Ishikawa (cell line): ENCODE measurements at regions not wholly inside any gene's neighbourhood (a gene's known extent, or its start where the extent isn't known, plus 50 kb on each side); places are given as distances from the start of the nearest gene placed in this dataset.

ENCODE experiments used
- CEBPB ChIP-seq: IDR thresholded peaks from 2 replicates; pipeline ENCODE4 v1.6.1; 2012
- CREB1 ChIP-seq: IDR thresholded peaks from 2 replicates; pipeline ENCODE4 v1.6.1; 2012; ENCODE audit warnings: low read depth
- EP300 ChIP-seq: IDR thresholded peaks from 2 replicates; pipeline ENCODE4 v1.6.1; 2012; ENCODE audit warnings: borderline replicate concordance
- MAX ChIP-seq: IDR thresholded peaks from 2 replicates; pipeline ENCODE4 v1.6.1; 2012
- NFIC ChIP-seq: IDR thresholded peaks from 2 replicates; pipeline ENCODE4 v1.6.1; 2012
- REST ChIP-seq: IDR thresholded peaks from 2 replicates; pipeline ENCODE4 v1.6.1; 2012; ENCODE audit warnings: low read depth, mild to moderate bottlenecking
- TAF1 ChIP-seq: IDR thresholded peaks from 2 replicates; pipeline ENCODE4 v1.6.1; 2012; ENCODE audit warnings: low read depth, mild to moderate bottlenecking
- TCF12 ChIP-seq: IDR thresholded peaks from 2 replicates; pipeline ENCODE4 v1.6.1; 2012; ENCODE audit warnings: low read depth
- TEAD4 ChIP-seq: IDR thresholded peaks from 2 replicates; pipeline ENCODE4 v1.6.1; 2012
- YY1 ChIP-seq: IDR thresholded peaks from 2 replicates; pipeline ENCODE4 v1.6.1; 2012; ENCODE audit warnings: low read depth
- ZBTB7A ChIP-seq: IDR thresholded peaks from 2 replicates; pipeline ENCODE4 v1.6.1; 2012; ENCODE audit warnings: low read depth
- TF ChIP-seq, protein P1 (sequence below): IDR thresholded peaks from 2 replicates; pipeline ENCODE4 v1.6.1; 2012

- TF ChIP-seq EP300: no peak
- TF ChIP-seq CREB1: no peak
- TF ChIP-seq REST: no peak
- no peak for TF ChIP-seq TEAD4
- no peak for TF ChIP-seq NFIC
- TF ChIP-seq CEBPB: no peak
- TF ChIP-seq MAX: no peak
- no peak for TF ChIP-seq TCF12
- TF ChIP-seq, protein P1, sequence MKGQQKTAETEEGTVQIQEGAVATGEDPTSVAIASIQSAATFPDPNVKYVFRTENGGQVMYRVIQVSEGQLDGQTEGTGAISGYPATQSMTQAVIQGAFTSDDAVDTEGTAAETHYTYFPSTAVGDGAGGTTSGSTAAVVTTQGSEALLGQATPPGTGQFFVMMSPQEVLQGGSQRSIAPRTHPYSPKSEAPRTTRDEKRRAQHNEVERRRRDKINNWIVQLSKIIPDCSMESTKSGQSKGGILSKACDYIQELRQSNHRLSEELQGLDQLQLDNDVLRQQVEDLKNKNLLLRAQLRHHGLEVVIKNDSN: no peak
- TF ChIP-seq ZBTB7A: no peak
- no peak for TF ChIP-seq YY1
- no peak for TF ChIP-seq TAF1
Observed at GRCh38 chr2:5377323-5377722, 314.9 kb upstream of the SOX11 start.
